Astrocyte (in vitro differentiated cells and primary cell): ENCODE measurements at regions not wholly inside any gene's neighbourhood (a gene's known extent, or its start where the extent isn't known, plus 50 kb on each side); places are given as distances from the start of the nearest gene placed in this dataset.

Source experiments
- DNase-seq: peaks from one replicate; pipeline ENCODE4 v3.0.0-alpha.2; 2010; ENCODE audit warnings: low read depth
- FAIRE-seq: peaks from 2 replicates; lab custom pipeline; 2011; peaks lifted over from hg19 to GRCh38; lab: Jason Lieb, UNC
- H2AFZ ChIP-seq: 2 replicates; pipeline ENCODE4 v1.6.0; 2012; ENCODE audit warnings: low read depth, low read length, inconsistent platforms
- H3K27ac ChIP-seq: 2 replicates; pipeline ENCODE4 v1.5.1; 2011; ENCODE audit warnings: low read depth, low read length, inconsistent platforms
- H3K27me3 ChIP-seq: 2 replicates; pipeline ENCODE4 v1.6.0; 2011; ENCODE audit warnings: low read length, inconsistent platforms; ENCODE audit not compliant: insufficient read depth
- H3K36me3 ChIP-seq: 2 replicates; pipeline ENCODE4 v1.5.1; 2011; ENCODE audit warnings: low read length, inconsistent platforms; ENCODE audit not compliant: insufficient read depth
- H3K4me1 ChIP-seq: 2 replicates; pipeline ENCODE4 v1.5.1; 2011; ENCODE audit warnings: low read length, inconsistent platforms; ENCODE audit not compliant: insufficient read depth
- H3K4me2 ChIP-seq: 2 replicates; pipeline ENCODE4 v1.6.0; 2012; ENCODE audit warnings: low read length, inconsistent platforms
- H3K4me3 ChIP-seq: 2 replicates; pipeline ENCODE4 v1.5.1; 2011; ENCODE audit warnings: low read depth, mild to moderate bottlenecking, low read length, inconsistent platforms; ENCODE audit not compliant: insufficient read depth
- H3K79me2 ChIP-seq: 2 replicates; pipeline ENCODE4 v1.6.0; 2012; ENCODE audit warnings: mild to moderate bottlenecking, low read length, inconsistent platforms; ENCODE audit not compliant: insufficient read depth
- H3K9ac ChIP-seq: 2 replicates; pipeline ENCODE4 v1.6.0; 2012; ENCODE audit warnings: mild to moderate bottlenecking, low read length, inconsistent platforms
- H3K9me3 ChIP-seq: 2 replicates; pipeline ENCODE4 v1.5.1; 2012; ENCODE audit warnings: low read depth, mild to moderate bottlenecking, low read length, inconsistent platforms; ENCODE audit not compliant: insufficient read depth
- H4K20me1 ChIP-seq: 2 replicates; pipeline ENCODE4 v1.6.0; 2012; ENCODE audit warnings: low read length, inconsistent platforms; ENCODE audit not compliant: insufficient read depth
- H3K27ac Mint-ChIP-seq: one replicate; pipeline ENCODE4 v1.8.0; 2021; ENCODE audit warnings: mild to moderate bottlenecking, mixed read lengths; ENCODE audit not compliant: unreplicated experiment
- H3K27me3 Mint-ChIP-seq: one replicate; pipeline ENCODE4 v1.8.0; 2021; ENCODE audit warnings: low read depth, mixed read lengths; ENCODE audit not compliant: unreplicated experiment
- H3K36me3 Mint-ChIP-seq: one replicate; pipeline ENCODE4 v1.8.0; 2021; ENCODE audit warnings: low read depth, mixed read lengths; ENCODE audit not compliant: unreplicated experiment
- H3K4me1 Mint-ChIP-seq: one replicate; pipeline ENCODE4 v1.8.0; 2021; ENCODE audit warnings: low read depth, mixed read lengths; ENCODE audit not compliant: unreplicated experiment
- H3K4me3 Mint-ChIP-seq: one replicate; pipeline ENCODE4 v1.8.0; 2021; ENCODE audit warnings: mild to moderate bottlenecking, moderate library complexity, mixed read lengths; ENCODE audit not compliant: unreplicated experiment
- H3K9me3 Mint-ChIP-seq: one replicate; pipeline ENCODE4 v1.8.0; 2021; ENCODE audit warnings: mild to moderate bottlenecking, mixed read lengths; ENCODE audit not compliant: unreplicated experiment
- EZH2 ChIP-seq: IDR thresholded peaks from 2 replicates; pipeline ENCODE4 v1.6.1; 2012; ENCODE audit warnings: mild to moderate bottlenecking, low read length, inconsistent platforms; ENCODE audit not compliant: insufficient read depth
- TF ChIP-seq, protein P1 (sequence below): IDR thresholded peaks from 2 replicates; pipeline ENCODE4 v1.5.1; 2011; ENCODE audit warnings: low read depth, mild to moderate bottlenecking, inconsistent platforms, low read length, moderate library complexity; ENCODE audit not compliant: insufficient read depth

DNA sequence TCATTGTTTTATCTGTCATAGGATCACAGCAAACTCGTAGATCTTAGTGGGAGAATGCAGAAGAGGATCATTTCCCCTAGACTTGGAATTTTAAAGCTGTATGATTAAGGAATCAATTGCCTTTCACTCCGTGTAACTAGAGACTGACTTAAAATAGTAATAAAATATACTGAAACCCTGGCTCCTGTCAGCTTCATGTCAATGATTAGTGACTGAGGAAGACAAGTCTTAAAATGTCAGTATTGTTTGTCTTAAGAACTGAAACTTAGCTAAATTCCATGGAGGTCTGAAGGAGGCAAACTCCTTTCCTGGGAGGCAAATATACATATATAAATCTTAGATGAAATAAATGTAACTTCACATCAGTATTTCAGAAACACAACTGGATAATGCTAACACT is 1016.7 kb upstream of the PCDH10 start:
- Histone ChIP-seq H3K36me3 (no peaks in the 10 kb centered on the region), H3K27ac (no peak overlapping the region), H4K20me1 (no peaks in the 10 kb centered on the region), H3K9ac (no peak overlapping the region), H2AFZ (no peak overlapping the region), H3K4me2 (no peak overlapping the region), H3K79me2 (no peaks in the 10 kb centered on the region), H3K4me3 (no peak overlapping the region), H3K27me3 (no peaks in the 10 kb centered on the region), H3K9me3 (no peaks in the 10 kb centered on the region), H3K4me1 (no peaks in the 10 kb centered on the region)
- no peaks in the 10 kb centered on the region for H3K27me3 Mint-ChIP-seq
- no peak overlapping the region for H3K4me3 Mint-ChIP-seq
- no peaks in the 10 kb centered on the region for H3K36me3 Mint-ChIP-seq
- DNase-seq (no peak), FAIRE-seq (no peak)
- no peak for TF ChIP-seq EZH2
- TF ChIP-seq, protein P1, sequence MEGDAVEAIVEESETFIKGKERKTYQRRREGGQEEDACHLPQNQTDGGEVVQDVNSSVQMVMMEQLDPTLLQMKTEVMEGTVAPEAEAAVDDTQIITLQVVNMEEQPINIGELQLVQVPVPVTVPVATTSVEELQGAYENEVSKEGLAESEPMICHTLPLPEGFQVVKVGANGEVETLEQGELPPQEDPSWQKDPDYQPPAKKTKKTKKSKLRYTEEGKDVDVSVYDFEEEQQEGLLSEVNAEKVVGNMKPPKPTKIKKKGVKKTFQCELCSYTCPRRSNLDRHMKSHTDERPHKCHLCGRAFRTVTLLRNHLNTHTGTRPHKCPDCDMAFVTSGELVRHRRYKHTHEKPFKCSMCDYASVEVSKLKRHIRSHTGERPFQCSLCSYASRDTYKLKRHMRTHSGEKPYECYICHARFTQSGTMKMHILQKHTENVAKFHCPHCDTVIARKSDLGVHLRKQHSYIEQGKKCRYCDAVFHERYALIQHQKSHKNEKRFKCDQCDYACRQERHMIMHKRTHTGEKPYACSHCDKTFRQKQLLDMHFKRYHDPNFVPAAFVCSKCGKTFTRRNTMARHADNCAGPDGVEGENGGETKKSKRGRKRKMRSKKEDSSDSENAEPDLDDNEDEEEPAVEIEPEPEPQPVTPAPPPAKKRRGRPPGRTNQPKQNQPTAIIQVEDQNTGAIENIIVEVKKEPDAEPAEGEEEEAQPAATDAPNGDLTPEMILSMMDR, result no peak
- H3K4me1 Mint-ChIP-seq, result no peaks in the 10 kb centered on the region
- no peak overlapping the region for H3K27ac Mint-ChIP-seq
- no peaks in the 10 kb centered on the region for H3K9me3 Mint-ChIP-seq

DNA sequence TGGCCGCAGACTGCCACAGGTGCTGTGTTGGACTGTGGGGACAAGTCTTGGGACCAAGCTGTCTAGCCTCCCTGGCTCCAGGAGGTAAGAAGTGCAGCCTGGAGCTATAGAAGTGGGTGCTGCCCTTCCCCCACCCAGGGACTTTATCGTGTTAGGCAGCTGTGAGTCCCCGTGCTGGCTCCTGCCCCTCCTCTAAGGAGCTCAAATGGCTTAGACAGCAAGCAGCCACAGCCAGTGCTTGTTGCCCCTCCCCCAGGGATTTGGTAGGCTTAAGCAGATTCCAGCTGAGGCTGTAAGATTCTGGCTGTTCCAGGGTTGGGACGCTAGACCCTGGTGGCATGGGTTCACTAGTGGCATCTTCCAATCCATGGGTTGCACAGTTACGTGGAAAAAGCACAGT is 979.4 kb upstream of the PCDH10 start:
- no peaks in the 10 kb centered on the region for H3K36me3 ChIP-seq
- Mint-ChIP-seq H3K27ac (no peak overlapping the region), H3K4me3 (no peak overlapping the region), H3K27me3 (no peaks in the 10 kb centered on the region), H3K9me3 (peaks cover 3% of the 10 kb centered on the region), H3K4me1 (no peaks in the 10 kb centered on the region), H3K36me3 (no peaks in the 10 kb centered on the region)
- H3K9ac ChIP-seq, result no peak overlapping the region
- no peak overlapping the region for H3K27ac ChIP-seq
- no peak for FAIRE-seq
- no peak overlapping the region for H3K4me2 ChIP-seq
- TF ChIP-seq, protein P1, result no peak
- no peak for TF ChIP-seq EZH2
- no peak for DNase-seq
- no peak overlapping the region for H2AFZ ChIP-seq
- H4K20me1 ChIP-seq, result no peaks in the 10 kb centered on the region
- no peaks in the 10 kb centered on the region for H3K4me1 ChIP-seq
- no peak overlapping the region for H3K4me3 ChIP-seq
- no peaks in the 10 kb centered on the region for H3K79me2 ChIP-seq
- no peaks in the 10 kb centered on the region for H3K27me3 ChIP-seq
- H3K9me3 ChIP-seq, result no peaks in the 10 kb centered on the region

DNA sequence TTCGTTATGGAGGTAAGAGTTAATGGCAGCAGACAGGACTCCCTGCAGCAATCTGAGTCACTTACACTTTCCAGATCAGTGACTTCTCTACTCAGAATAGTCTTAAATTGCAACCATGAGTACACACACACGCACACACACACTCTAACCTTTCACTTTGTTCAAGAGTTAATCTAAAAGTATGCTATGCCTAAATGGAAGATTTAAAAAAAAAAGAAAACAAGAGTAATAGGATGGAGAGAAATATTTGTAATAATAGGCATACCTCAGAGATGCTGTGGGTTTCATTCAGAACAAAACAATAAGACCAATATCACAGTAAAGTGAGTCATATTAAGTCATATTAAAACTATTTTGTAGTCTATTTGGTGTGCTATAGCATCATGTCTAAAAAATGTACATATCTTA is 969.1 kb upstream of the PCDH10 start:
- Histone ChIP-seq H2AFZ (no peak overlapping the region), H3K79me2 (no peaks in the 10 kb centered on the region), H4K20me1 (no peaks in the 10 kb centered on the region), H3K27me3 (no peaks in the 10 kb centered on the region), H3K9ac (peak overlapping the region; percentile 44), H3K4me2 (peak overlapping the region; percentile 71), H3K36me3 (no peaks in the 10 kb centered on the region), H3K27ac (peak overlapping the region; percentile 83), H3K9me3 (no peaks in the 10 kb centered on the region), H3K4me3 (peak overlapping the region; percentile 10), H3K4me1 (peaks cover 8% of the 10 kb centered on the region)
- H3K36me3 Mint-ChIP-seq, result no peaks in the 10 kb centered on the region
- DNase-seq, result peak; percentile 92
- no peaks in the 10 kb centered on the region for H3K4me1 Mint-ChIP-seq
- H3K9me3 Mint-ChIP-seq, result no peaks in the 10 kb centered on the region
- no peak for TF ChIP-seq EZH2
- TF ChIP-seq, protein P1, result no peak
- no peak for FAIRE-seq
- no peak overlapping the region for H3K27ac Mint-ChIP-seq
- H3K4me3 Mint-ChIP-seq, result no peak overlapping the region
- no peaks in the 10 kb centered on the region for H3K27me3 Mint-ChIP-seq
